GM18861 (cell line): ENCODE measurements at regions not wholly inside any gene's neighbourhood (a gene's known extent, or its start where the extent isn't known, plus 50 kb on each side); places are given as distances from the start of the nearest gene placed in this dataset.
A peak's percentile ranks its signal among the peaks of the same experiment; 100 is the strongest.

Source experiments
- ATAC-seq: cut with Tn5 transposase; IDR thresholded peaks from one replicate; pipeline ENCODE4 v1.9.1; 2021; ENCODE audit not compliant: unreplicated experiment

GRCh38 chr4:115374621-115375020 lies 261.2 kb upstream of the NDST4 start:
- ATAC-seq = no peak

- ATAC-seq = no peak
Observed at GRCh38 chr4:115370490-115370889, 257.1 kb upstream of the NDST4 start.

GRCh38 chr4:115370012-115370411 lies 256.6 kb upstream of the NDST4 start:
- ATAC-seq = no peak

- ATAC-seq = no peak
Observed at GRCh38 chr4:115366390-115366789, 253.0 kb upstream of the NDST4 start.

GRCh38 chr4:115365185-115365584 lies 251.8 kb upstream of the NDST4 start:
- no peak for ATAC-seq

- ATAC-seq = no peak
Observed at GRCh38 chr4:115361781-115362180, 248.4 kb upstream of the NDST4 start.

- ATAC-seq = no peak
Observed at GRCh38 chr4:115360431-115360830, 247.0 kb upstream of the NDST4 start.

- ATAC-seq = no peak
Observed at GRCh38 chr4:115357776-115358175, 244.4 kb upstream of the NDST4 start.

- no peak for ATAC-seq
Observed at GRCh38 chr4:115356176-115356575, 242.8 kb upstream of the NDST4 start.

- ATAC-seq = no peak
Observed at GRCh38 chr4:115355329-115355728, 241.9 kb upstream of the NDST4 start.

GRCh38 chr4:115353370-115353769 lies 239.9 kb upstream of the NDST4 start:
- no peak for ATAC-seq

GRCh38 chr4:115343171-115343570 lies 229.8 kb upstream of the NDST4 start:
- no peak for ATAC-seq

- ATAC-seq = peak; percentile 77
Observed at GRCh38 chr4:115334736-115335411, 221.5 kb upstream of the NDST4 start.

GRCh38 chr4:115332078-115332477 lies 218.7 kb upstream of the NDST4 start:
- ATAC-seq = no peak

- no peak for ATAC-seq
Observed at GRCh38 chr4:115331241-115331640, 217.8 kb upstream of the NDST4 start.

- ATAC-seq = no peak
Observed at GRCh38 chr4:115325836-115326235, 212.4 kb upstream of the NDST4 start.

- ATAC-seq = no peak
Observed at GRCh38 chr4:115323106-115323707, 209.8 kb upstream of the NDST4 start.

GRCh38 chr4:115315182-115315581 lies 201.8 kb upstream of the NDST4 start:
- ATAC-seq = no peak

GRCh38 chr4:115310641-115311040 lies 197.2 kb upstream of the NDST4 start:
- no peak for ATAC-seq

GRCh38 chr4:115294717-115295116 lies 181.3 kb upstream of the NDST4 start:
- ATAC-seq = no peak

GRCh38 chr4:115293093-115293462 lies 179.7 kb upstream of the NDST4 start:
- no peak for ATAC-seq

- peak; percentile 60 for ATAC-seq
Observed at GRCh38 chr4:115292320-115293092, 179.1 kb upstream of the NDST4 start.
